ENCODE measurements at regions not wholly inside any gene's neighbourhood (a gene's known extent, or its start where the extent isn't known, plus 50 kb on each side); places are given as distances from the start of the nearest gene placed in this dataset.

GRCh38 chr1:219537223-219537631 lies 75.7 kb downstream of the ZC3H11B start (continued):
- no peak for TF ChIP-seq CHD7 (IDR thresholded peaks at IDR 0.05; ENCODE audit: insufficient replicate concordance, low read length)
- TF ChIP-seq TAF1 (IDR thresholded peaks at IDR 0.05; ENCODE audit: low read depth, low read length) = no peak
- TF ChIP-seq TAF7 (optimal IDR thresholded peaks at IDR 0.05; ENCODE audit: borderline replicate concordance, low read depth, low read length) = no peak
- TF ChIP-seq TBP (IDR thresholded peaks at IDR 0.05; ENCODE audit: low read depth, low read length) = no peak
- TF ChIP-seq CHD1 (IDR thresholded peaks at IDR 0.05; ENCODE audit: low read depth, low read length) = no peak
- TF ChIP-seq NRF1 (IDR thresholded peaks at IDR 0.05; ENCODE audit: low read depth, low read length) = no peak
- no peak for TF ChIP-seq JUND (IDR thresholded peaks at IDR 0.05; ENCODE audit: low read length)
- no peak for TF ChIP-seq SAP30 (IDR thresholded peaks at IDR 0.05; ENCODE audit: insufficient read depth, insufficient replicate concordance, low read length)
- no peak for TF ChIP-seq USF2 (IDR thresholded peaks at IDR 0.05; ENCODE audit: low read length)
